ENCODE measurements at regions not wholly inside any gene's neighbourhood (a gene's known extent, or its start where the extent isn't known, plus 50 kb on each side); places are given as distances from the start of the nearest gene placed in this dataset.

DNA sequence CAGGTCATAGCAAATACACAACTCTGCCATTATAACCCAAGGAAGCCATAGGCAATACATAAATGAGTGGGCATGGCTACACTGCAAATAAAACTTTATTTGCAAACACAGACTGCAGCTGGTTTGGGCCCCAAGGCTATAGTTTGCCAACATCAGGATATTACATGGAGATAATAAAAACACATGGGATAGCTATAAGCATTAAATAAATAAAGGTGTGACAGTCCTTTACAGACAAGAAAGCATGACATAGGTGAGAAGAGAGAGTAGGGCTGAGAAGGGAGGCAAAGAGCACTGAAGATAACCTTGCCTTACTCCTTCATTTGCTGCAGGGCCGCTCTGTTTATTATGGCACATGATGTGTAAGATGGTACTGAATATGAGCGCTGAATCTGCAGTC is 135.1 kb upstream of the GHITM start:
- H3K4me1 ChIP-seq (replicated peaks in 1 of 4; ENCODE audit: control insufficient read depth in 3 of 4, insufficient read depth in 4 of 4, low read length in 3 of 4): no peaks in the 10 kb centered on the region
- H4K20me1 ChIP-seq (replicated peaks in 1 of 2; ENCODE audit: control insufficient read depth in 1 of 2, insufficient read depth in 2 of 2, low read length in 2 of 2): no peaks in the 10 kb centered on the region
- no peak overlapping the region for H2BK15ac ChIP-seq (ENCODE audit: low read length)
- FAIRE-seq (no peak), DNase-seq (ENCODE audit: low read depth in 1 of 2, low spot score in 2 of 2) (no peak)
- no peak overlapping the region for H3K27ac ChIP-seq (ENCODE audit: low read depth, low read length)
- no peak overlapping the region for H2BK5ac ChIP-seq (ENCODE audit: low read depth, low read length)
- H2BK120ac ChIP-seq (replicated peaks; ENCODE audit: low read depth, low read length): no peak overlapping the region
- no peak overlapping the region for H4K8ac ChIP-seq (ENCODE audit: extremely low read depth, insufficient read depth, low read length)
- H3K9me3 ChIP-seq (ENCODE audit: insufficient read depth in 2 of 2, low read depth in 1 of 2, low read length in 1 of 2): no peaks in the 10 kb centered on the region
- no peak overlapping the region for H3K4ac ChIP-seq (replicated peaks; ENCODE audit: insufficient read length, low read depth, low read length)
- H3K27me3 ChIP-seq (replicated peaks in 1 of 4; ENCODE audit: control insufficient read depth in 3 of 4, extremely low read depth in 1 of 4, insufficient read depth in 3 of 4, low read length in 3 of 4): no peaks in the 10 kb centered on the region
- no peak overlapping the region for H4K91ac ChIP-seq (replicated peaks; ENCODE audit: insufficient read length, low read length)
- H3K18ac ChIP-seq (ENCODE audit: extremely low read depth, low read length): no peak overlapping the region
- H3K36me3 ChIP-seq (ENCODE audit: control insufficient read depth in 2 of 4, insufficient read depth in 4 of 4, low read length in 3 of 4): no peaks in the 10 kb centered on the region
- H2BK20ac ChIP-seq (ENCODE audit: low read length): no peak overlapping the region
- no peak overlapping the region for H3K56ac ChIP-seq (replicated peaks; ENCODE audit: insufficient read length, low read depth, low read length)
- no peak overlapping the region for H4K5ac ChIP-seq (ENCODE audit: insufficient read length, low read depth, low read length)
- H2AK5ac ChIP-seq (ENCODE audit: low read depth, low read length): no peak overlapping the region
- WGBS, 2 experiments (ENCODE audit: extremely low coverage in 1 of 2, insufficient coverage in 1 of 2, insufficient read length in 1 of 2, insufficient replicate concordance in 2 of 2, low coverage in 1 of 2, low lambda C conversion rate in 2 of 2, missing lambda C conversion rate in 1 of 2): 96% methylated on average over 2 of the region's 2 CpGs; no CpG with 5 or more reads in 1 of the 2 experiments
- H2BK12ac ChIP-seq (ENCODE audit: low read depth, low read length): no peak overlapping the region
- H3K23me2 ChIP-seq (ENCODE audit: low read depth, low read length): no peaks in the 10 kb centered on the region; the same call in 1 of the 2 replicates
- no peak overlapping the region for H2AFZ ChIP-seq (ENCODE audit: low read length)
- no peak overlapping the region for H3K4me3 ChIP-seq (ENCODE audit: extremely low read depth in 1 of 4, insufficient read depth in 2 of 4, low read depth in 3 of 4, low read length in 4 of 4)
- no peaks in the 10 kb centered on the region for H3K79me2 ChIP-seq (ENCODE audit: control insufficient read depth in 1 of 2, insufficient read depth in 2 of 2, low read length in 2 of 2)
- H3K9ac ChIP-seq (replicated peaks in 1 of 4; ENCODE audit: extremely low read depth in 1 of 4, low read depth in 3 of 4, low read length in 3 of 4): no peak overlapping the region
- CTCF ChIA-PET (ENCODE audit: partially characterized antibody): interaction anchor here (0.7 to 1.0 kb wide), 3 partner anchors 11 to 1190 kb away, joined by 3 read pairs; no protein-coding TSS in a partner anchor
- TF ChIP-seq CBX8 (IDR thresholded peaks at IDR 0.05; ENCODE audit: borderline replicate concordance, low read depth, low read length) (no peak), POLR2A (IDR thresholded peaks at IDR 0.05; ENCODE audit: control extremely low read depth in 1 of 2, low read depth in 2 of 2, low read length in 2 of 2) (no peak), SUZ12 (IDR thresholded peaks at IDR 0.05; ENCODE audit: low read length) (no peak), POU5F1 (IDR thresholded peaks at IDR 0.05; ENCODE audit: low read depth, low read length) (no peak)
- no peak overlapping the region for H3K23ac ChIP-seq (ENCODE audit: insufficient read length)
- H3K79me1 ChIP-seq (ENCODE audit: low read depth, low read length): no peaks in the 10 kb centered on the region
- no peak overlapping the region for H3K14ac ChIP-seq (ENCODE audit: insufficient read length)
- POLR2A ChIA-PET (ENCODE audit: partially characterized antibody): no interaction called here
- no peak overlapping the region for H3K4me2 ChIP-seq (ENCODE audit: insufficient read depth in 1 of 2, low read depth in 2 of 2, low read length in 2 of 2)
